ENCODE measurements at regions not wholly inside any gene's neighbourhood (a gene's known extent, or its start where the extent isn't known, plus 50 kb on each side); places are given as distances from the start of the nearest gene placed in this dataset.

- Histone ChIP-seq H3K36me3 (ENCODE audit: control insufficient read depth in 4 of 4, insufficient read depth in 3 of 4, low read depth in 1 of 4, low read length in 3 of 4) (no peaks in the 10 kb centered on the region), H3K9ac (ENCODE audit: low read depth in 1 of 2, low read length in 2 of 2) (no peak overlapping the region), H3K27me3 (ENCODE audit: control insufficient read depth in 4 of 4, insufficient read depth in 4 of 4, low read length in 3 of 4) (no peaks in the 10 kb centered on the region), H3K9me3 (ENCODE audit: control insufficient read depth in 4 of 4, low read length in 3 of 4) (no peaks in the 10 kb centered on the region), H3K4me1 (ENCODE audit: control insufficient read depth in 4 of 4, insufficient read depth in 4 of 4, low read length in 3 of 4) (no peaks in the 10 kb centered on the region), H3K27ac (ENCODE audit: low read depth in 1 of 2, low read length in 2 of 2) (no peak overlapping the region), H3K4me3 (ENCODE audit: low read depth in 1 of 3, low read length in 3 of 3) (no peak overlapping the region)
- no peak for DNase-seq (ENCODE audit: low spot score)
- no peak for TF ChIP-seq ZBTB33 (IDR thresholded peaks at IDR 0.05)
- TF ChIP-seq ATF3 (IDR thresholded peaks at IDR 0.05): no peak
- TF ChIP-seq SP1 (IDR thresholded peaks at IDR 0.05): no peak
- TF ChIP-seq RAD21 (IDR thresholded peaks at IDR 0.05): no peak
- TF ChIP-seq, protein P1, sequence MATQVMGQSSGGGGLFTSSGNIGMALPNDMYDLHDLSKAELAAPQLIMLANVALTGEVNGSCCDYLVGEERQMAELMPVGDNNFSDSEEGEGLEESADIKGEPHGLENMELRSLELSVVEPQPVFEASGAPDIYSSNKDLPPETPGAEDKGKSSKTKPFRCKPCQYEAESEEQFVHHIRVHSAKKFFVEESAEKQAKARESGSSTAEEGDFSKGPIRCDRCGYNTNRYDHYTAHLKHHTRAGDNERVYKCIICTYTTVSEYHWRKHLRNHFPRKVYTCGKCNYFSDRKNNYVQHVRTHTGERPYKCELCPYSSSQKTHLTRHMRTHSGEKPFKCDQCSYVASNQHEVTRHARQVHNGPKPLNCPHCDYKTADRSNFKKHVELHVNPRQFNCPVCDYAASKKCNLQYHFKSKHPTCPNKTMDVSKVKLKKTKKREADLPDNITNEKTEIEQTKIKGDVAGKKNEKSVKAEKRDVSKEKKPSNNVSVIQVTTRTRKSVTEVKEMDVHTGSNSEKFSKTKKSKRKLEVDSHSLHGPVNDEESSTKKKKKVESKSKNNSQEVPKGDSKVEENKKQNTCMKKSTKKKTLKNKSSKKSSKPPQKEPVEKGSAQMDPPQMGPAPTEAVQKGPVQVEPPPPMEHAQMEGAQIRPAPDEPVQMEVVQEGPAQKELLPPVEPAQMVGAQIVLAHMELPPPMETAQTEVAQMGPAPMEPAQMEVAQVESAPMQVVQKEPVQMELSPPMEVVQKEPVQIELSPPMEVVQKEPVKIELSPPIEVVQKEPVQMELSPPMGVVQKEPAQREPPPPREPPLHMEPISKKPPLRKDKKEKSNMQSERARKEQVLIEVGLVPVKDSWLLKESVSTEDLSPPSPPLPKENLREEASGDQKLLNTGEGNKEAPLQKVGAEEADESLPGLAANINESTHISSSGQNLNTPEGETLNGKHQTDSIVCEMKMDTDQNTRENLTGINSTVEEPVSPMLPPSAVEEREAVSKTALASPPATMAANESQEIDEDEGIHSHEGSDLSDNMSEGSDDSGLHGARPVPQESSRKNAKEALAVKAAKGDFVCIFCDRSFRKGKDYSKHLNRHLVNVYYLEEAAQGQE (IDR thresholded peaks at IDR 0.05): no peak
- TF ChIP-seq HNF4G (IDR thresholded peaks at IDR 0.05): no peak
- TF ChIP-seq RXRA (IDR thresholded peaks at IDR 0.05): no peak
- no peak for TF ChIP-seq JUND (IDR thresholded peaks at IDR 0.05)
- 75% methylated on average over 3 of the region's 3 CpGs for WGBS
These were observed 598.9 kb downstream of the RFPL4B start for GRCh38 chr6:112946051-112946450.

GRCh38 chr6:112947507-112947906 is 600.4 kb downstream of the RFPL4B start:
- Histone ChIP-seq H3K4me1 (ENCODE audit: control insufficient read depth in 4 of 4, insufficient read depth in 4 of 4, low read length in 3 of 4) (no peaks in the 10 kb centered on the region), H3K9me3 (ENCODE audit: control insufficient read depth in 4 of 4, low read length in 3 of 4) (no peaks in the 10 kb centered on the region), H3K27me3 (ENCODE audit: control insufficient read depth in 4 of 4, insufficient read depth in 4 of 4, low read length in 3 of 4) (no peaks in the 10 kb centered on the region), H3K27ac (ENCODE audit: low read depth in 1 of 2, low read length in 2 of 2) (no peak overlapping the region), H3K4me3 (ENCODE audit: low read depth in 1 of 3, low read length in 3 of 3) (no peak overlapping the region), H3K9ac (ENCODE audit: low read depth in 1 of 2, low read length in 2 of 2) (no peak overlapping the region), H3K36me3 (ENCODE audit: control insufficient read depth in 4 of 4, insufficient read depth in 3 of 4, low read depth in 1 of 4, low read length in 3 of 4) (no peaks in the 10 kb centered on the region)
- 60% methylated on average over 2 of the region's 2 CpGs for WGBS
- TF ChIP-seq NR2F2 (IDR thresholded peaks at IDR 0.05) (no peak), HNF4A (conservative IDR thresholded peaks at IDR 0.05) (no peak), EGR1 (IDR thresholded peaks at IDR 0.05; ENCODE audit: low read depth in 2 of 2) (no peak), HNF4G (IDR thresholded peaks at IDR 0.05) (no peak), CTCF (IDR thresholded peaks at IDR 0.05; ENCODE audit: low read depth, low read length, missing input control) (no peak)
- DNase-seq (ENCODE audit: low spot score): no peak
